SK-N-SH treated with all-trans-retinoic acid at 6 μM for 48 hours (cell line): ENCODE measurements at regions not wholly inside any gene's neighbourhood (a gene's known extent, or its start where the extent isn't known, plus 50 kb on each side); places are given as distances from the start of the nearest gene placed in this dataset.

ENCODE experiments used
- ATAC-seq: fragments of 200-7000 bp; cut with Tn5 transposase; 3 replicates; pipeline ENCODE4 v1.9.1; 2020; ENCODE audit warnings: mild to moderate bottlenecking, moderate library complexity
- ARNTL ChIP-seq: fragments of 450-650 bp; formaldehyde crosslinking; IDR thresholded peaks from 2 replicates; pipeline ENCODE4 v1.5.0; 2020; ENCODE audit warnings: low read depth, mild to moderate bottlenecking, moderate library complexity, borderline replicate concordance
- BACH2 ChIP-seq: fragments of 250-450 bp; sonication (Bioruptor Pico); IDR thresholded peaks from 2 replicates; pipeline ENCODE4 v1.9.0; 2021; ENCODE audit warnings: mild to moderate bottlenecking, borderline replicate concordance
- CSDC2 ChIP-seq: fragments of 250-450 bp; sonication (Bioruptor Pico); IDR thresholded peaks from 2 replicates; pipeline ENCODE4 v1.5.0; 2020; ENCODE audit warnings: mild to moderate bottlenecking, moderate library complexity
- ESRRG ChIP-seq: fragments of 250-450 bp; sonication (Bioruptor Pico); IDR thresholded peaks from 2 replicates; pipeline ENCODE4 v1.6.1; 2021; ENCODE audit warnings: mild to moderate bottlenecking
- GLIS3 ChIP-seq: fragments of 250-450 bp; sonication (Bioruptor Pico); IDR thresholded peaks from 2 replicates; pipeline ENCODE4 v1.5.0; 2020; ENCODE audit warnings: mild to moderate bottlenecking, moderate library complexity
- ISL1 ChIP-seq: fragments of 250-450 bp; sonication (Bioruptor Pico); IDR thresholded peaks from 2 replicates; pipeline ENCODE4 v2.1.2; 2022; ENCODE audit warnings: mild to moderate bottlenecking, moderate library complexity
- OSR1 ChIP-seq: fragments of 250-450 bp; sonication (Bioruptor Pico); IDR thresholded peaks from 2 replicates; pipeline ENCODE4 v1.8.0; 2022; ENCODE audit warnings: moderate library complexity, mild to moderate bottlenecking, inconsistent platforms
- PPARA ChIP-seq: fragments of 250-450 bp; sonication (Bioruptor Pico); IDR thresholded peaks from 2 replicates; pipeline ENCODE4 v1.5.0; 2020; ENCODE audit warnings: mild to moderate bottlenecking, borderline replicate concordance
- RARB ChIP-seq: fragments of 250-450 bp; sonication (Bioruptor Pico); IDR thresholded peaks from 2 replicates; pipeline ENCODE4 v1.8.0; 2021; ENCODE audit warnings: mild to moderate bottlenecking, moderate library complexity
- SNAI2 ChIP-seq: fragments of 250-450 bp; sonication (Bioruptor Pico); IDR thresholded peaks from 2 replicates; pipeline ENCODE4 v1.5.0; 2020; ENCODE audit warnings: mild to moderate bottlenecking, moderate library complexity
- TCF4 ChIP-seq: fragments of 250-450 bp; sonication (Bioruptor Pico); IDR thresholded peaks from 2 replicates; pipeline ENCODE4 v1.8.0; 2021; ENCODE audit warnings: mild to moderate bottlenecking, moderate library complexity, borderline replicate concordance
- TOX ChIP-seq: fragments of 250-450 bp; sonication (Bioruptor Pico); IDR thresholded peaks from 2 replicates; pipeline ENCODE4 v1.8.0; 2021; ENCODE audit warnings: mild to moderate bottlenecking, moderate library complexity, borderline replicate concordance
- ZFP3 ChIP-seq: fragments of 250-450 bp; sonication (Bioruptor Pico); IDR thresholded peaks from 2 replicates; pipeline ENCODE4 v1.5.0; 2020; ENCODE audit warnings: mild to moderate bottlenecking, moderate library complexity
- ZFP30 ChIP-seq: fragments of 450-650 bp; formaldehyde crosslinking; IDR thresholded peaks from 2 replicates; pipeline ENCODE4 v1.5.0; 2022; ENCODE audit warnings: mild to moderate bottlenecking, moderate library complexity
- ZNF565 ChIP-seq: fragments of 450-650 bp; formaldehyde crosslinking; conservative IDR thresholded peaks from 2 replicates; pipeline ENCODE4 v1.5.0; 2020; ENCODE audit warnings: low read depth, mild to moderate bottlenecking, moderate library complexity
- ZNF70 ChIP-seq: fragments of 450-650 bp; formaldehyde crosslinking; IDR thresholded peaks from 2 replicates; pipeline ENCODE4 v1.5.0; 2020; ENCODE audit warnings: mild to moderate bottlenecking, moderate library complexity
- ZNF8 ChIP-seq: fragments of 450-650 bp; formaldehyde crosslinking; IDR thresholded peaks from 2 replicates; pipeline ENCODE4 v1.5.0; 2020; ENCODE audit warnings: mild to moderate bottlenecking, moderate library complexity
- TF ChIP-seq, protein P1 (sequence below): fragments of 250-450 bp; sonication (Bioruptor Pico); IDR thresholded peaks from 2 replicates; pipeline ENCODE4 v1.5.0; 2020; ENCODE audit warnings: mild to moderate bottlenecking, moderate library complexity
- TF ChIP-seq, protein P2 (sequence below): fragments of 250-450 bp; sonication (Bioruptor Pico); IDR thresholded peaks from 2 replicates; pipeline ENCODE4 v1.5.1; 2020; ENCODE audit warnings: low read depth, mild to moderate bottlenecking, moderate library complexity
- TF ChIP-seq, protein P3 (sequence below): fragments of 250-450 bp; sonication (Bioruptor Pico); IDR thresholded peaks from 2 replicates; pipeline ENCODE4 v1.5.1; 2021; ENCODE audit warnings: mild to moderate bottlenecking, moderate library complexity
- TF ChIP-seq, protein P4 (sequence below): fragments of 250-450 bp; sonication (Bioruptor Pico); IDR thresholded peaks from 2 replicates; pipeline ENCODE4 v1.8.0; 2020; ENCODE audit warnings: mild to moderate bottlenecking, moderate library complexity, borderline replicate concordance
- TF ChIP-seq, protein P5 (sequence below): fragments of 250-450 bp; sonication (Bioruptor Pico); IDR thresholded peaks from 2 replicates; pipeline ENCODE4 v1.8.0; 2021; ENCODE audit warnings: low read depth, mild to moderate bottlenecking, moderate library complexity, borderline replicate concordance

DNA sequence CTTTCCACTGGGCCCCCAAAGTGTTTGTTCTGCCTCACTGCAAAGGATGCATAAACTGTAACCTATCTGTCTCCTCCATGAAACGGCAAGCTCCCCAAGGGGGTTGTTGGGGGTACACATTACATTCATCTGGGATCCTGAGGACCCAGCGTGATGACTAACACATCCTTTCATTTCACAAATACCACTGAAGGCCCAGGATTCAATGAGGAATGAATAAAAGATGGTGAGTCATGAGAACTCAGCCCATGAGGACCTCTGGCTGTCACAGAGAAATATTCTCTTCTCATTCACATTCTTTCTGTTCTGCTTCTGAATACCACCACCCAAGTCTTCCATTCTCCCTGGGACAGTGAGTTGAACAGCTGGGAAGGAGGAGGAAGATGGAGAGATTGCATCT lies 149.8 kb downstream of the RBFOX3 start (continued):
- TF ChIP-seq TOX (CRISPR knock-in tag) (no peak), OSR1 (CRISPR knock-in tag) (no peak), ZFP3 (no peak)

DNA sequence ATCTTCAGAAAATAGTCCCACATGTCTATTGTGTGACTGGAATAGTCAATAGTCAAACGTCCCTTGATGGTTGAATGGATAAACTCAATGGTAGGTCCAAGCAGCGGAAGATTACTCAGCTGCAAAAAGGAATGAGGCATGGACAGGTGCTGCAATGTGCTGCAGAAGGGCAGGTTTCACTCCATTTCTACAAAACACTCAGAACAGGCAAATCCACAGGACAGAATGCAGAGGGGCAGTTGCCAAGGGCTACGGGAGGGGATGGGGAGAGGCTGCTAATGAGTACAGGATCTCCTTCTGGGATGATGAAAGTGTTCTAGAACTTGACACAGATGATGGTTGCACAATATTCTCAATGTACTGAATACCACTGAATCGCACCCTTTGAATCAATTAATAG lies 151.0 kb downstream of the RBFOX3 start:
- no peak for TF ChIP-seq BACH2
- no peak for TF ChIP-seq SNAI2 (CRISPR knock-in tag)
- TF ChIP-seq, protein P1, sequence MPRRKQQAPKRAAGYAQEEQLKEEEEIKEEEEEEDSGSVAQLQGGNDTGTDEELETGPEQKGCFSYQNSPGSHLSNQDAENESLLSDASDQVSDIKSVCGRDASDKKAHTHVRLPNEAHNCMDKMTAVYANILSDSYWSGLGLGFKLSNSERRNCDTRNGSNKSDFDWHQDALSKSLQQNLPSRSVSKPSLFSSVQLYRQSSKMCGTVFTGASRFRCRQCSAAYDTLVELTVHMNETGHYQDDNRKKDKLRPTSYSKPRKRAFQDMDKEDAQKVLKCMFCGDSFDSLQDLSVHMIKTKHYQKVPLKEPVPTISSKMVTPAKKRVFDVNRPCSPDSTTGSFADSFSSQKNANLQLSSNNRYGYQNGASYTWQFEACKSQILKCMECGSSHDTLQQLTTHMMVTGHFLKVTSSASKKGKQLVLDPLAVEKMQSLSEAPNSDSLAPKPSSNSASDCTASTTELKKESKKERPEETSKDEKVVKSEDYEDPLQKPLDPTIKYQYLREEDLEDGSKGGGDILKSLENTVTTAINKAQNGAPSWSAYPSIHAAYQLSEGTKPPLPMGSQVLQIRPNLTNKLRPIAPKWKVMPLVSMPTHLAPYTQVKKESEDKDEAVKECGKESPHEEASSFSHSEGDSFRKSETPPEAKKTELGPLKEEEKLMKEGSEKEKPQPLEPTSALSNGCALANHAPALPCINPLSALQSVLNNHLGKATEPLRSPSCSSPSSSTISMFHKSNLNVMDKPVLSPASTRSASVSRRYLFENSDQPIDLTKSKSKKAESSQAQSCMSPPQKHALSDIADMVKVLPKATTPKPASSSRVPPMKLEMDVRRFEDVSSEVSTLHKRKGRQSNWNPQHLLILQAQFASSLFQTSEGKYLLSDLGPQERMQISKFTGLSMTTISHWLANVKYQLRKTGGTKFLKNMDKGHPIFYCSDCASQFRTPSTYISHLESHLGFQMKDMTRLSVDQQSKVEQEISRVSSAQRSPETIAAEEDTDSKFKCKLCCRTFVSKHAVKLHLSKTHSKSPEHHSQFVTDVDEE (CRISPR knock-in tag): no peak
- TF ChIP-seq TCF4 (CRISPR knock-in tag): no peak
- TF ChIP-seq TOX (CRISPR knock-in tag): no peak
- TF ChIP-seq ISL1 (CRISPR knock-in tag): no peak
- TF ChIP-seq RARB (CRISPR knock-in tag): no peak
- TF ChIP-seq, protein P2, sequence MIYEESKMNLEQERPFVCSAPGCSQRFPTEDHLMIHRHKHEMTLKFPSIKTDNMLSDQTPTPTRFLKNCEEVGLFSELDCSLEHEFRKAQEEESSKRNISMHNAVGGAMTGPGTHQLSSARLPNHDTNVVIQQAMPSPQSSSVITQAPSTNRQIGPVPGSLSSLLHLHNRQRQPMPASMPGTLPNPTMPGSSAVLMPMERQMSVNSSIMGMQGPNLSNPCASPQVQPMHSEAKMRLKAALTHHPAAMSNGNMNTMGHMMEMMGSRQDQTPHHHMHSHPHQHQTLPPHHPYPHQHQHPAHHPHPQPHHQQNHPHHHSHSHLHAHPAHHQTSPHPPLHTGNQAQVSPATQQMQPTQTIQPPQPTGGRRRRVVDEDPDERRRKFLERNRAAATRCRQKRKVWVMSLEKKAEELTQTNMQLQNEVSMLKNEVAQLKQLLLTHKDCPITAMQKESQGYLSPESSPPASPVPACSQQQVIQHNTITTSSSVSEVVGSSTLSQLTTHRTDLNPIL (CRISPR knock-in tag): no peak
- no peak for TF ChIP-seq ARNTL (CRISPR knock-in tag)
- TF ChIP-seq GLIS3 (CRISPR knock-in tag): no peak
- no peak for TF ChIP-seq ESRRG
- TF ChIP-seq, protein P3, sequence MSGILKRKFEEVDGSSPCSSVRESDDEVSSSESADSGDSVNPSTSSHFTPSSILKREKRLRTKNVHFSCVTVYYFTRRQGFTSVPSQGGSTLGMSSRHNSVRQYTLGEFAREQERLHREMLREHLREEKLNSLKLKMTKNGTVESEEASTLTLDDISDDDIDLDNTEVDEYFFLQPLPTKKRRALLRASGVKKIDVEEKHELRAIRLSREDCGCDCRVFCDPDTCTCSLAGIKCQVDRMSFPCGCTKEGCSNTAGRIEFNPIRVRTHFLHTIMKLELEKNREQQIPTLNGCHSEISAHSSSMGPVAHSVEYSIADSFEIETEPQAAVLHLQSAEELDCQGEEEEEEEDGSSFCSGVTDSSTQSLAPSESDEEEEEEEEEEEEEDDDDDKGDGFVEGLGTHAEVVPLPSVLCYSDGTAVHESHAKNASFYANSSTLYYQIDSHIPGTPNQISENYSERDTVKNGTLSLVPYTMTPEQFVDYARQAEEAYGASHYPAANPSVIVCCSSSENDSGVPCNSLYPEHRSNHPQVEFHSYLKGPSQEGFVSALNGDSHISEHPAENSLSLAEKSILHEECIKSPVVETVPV (CRISPR knock-in tag): no peak
- no peak for ATAC-seq

DNA sequence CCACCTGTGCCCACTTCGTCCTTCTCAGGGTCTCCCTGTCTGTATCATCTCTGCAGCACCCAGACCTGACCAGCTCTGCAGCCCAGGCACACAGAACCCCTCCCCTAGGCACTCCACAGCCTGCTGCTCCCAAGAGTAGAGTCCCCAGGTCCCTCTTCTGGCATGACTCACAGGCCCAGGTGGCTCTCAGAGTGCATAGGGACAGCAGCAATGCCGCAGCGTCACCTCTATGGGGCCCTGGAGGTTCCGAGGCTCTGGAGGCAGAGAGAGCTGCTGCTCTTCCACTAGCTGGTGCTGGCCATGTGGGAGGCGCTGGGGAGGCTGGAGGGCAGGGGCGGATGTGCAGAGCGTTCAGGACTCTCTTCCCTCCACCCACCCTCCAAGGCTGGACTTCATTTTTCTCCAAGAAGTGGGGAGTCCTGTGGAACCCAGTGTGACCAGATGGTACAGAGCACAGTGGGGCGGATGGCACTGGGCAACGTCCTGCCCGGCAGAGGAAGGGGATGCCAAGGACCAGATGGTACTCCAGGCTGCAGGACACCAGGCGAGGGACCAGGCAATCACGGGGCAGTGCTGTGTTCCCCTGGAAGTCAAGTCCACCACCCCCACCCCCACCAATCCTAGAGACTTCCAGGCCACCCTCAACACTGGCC lies 151.7 kb downstream of the RBFOX3 start:
- no peak for ATAC-seq
- TF ChIP-seq ARNTL (CRISPR knock-in tag): no peak
- TF ChIP-seq, protein P4, sequence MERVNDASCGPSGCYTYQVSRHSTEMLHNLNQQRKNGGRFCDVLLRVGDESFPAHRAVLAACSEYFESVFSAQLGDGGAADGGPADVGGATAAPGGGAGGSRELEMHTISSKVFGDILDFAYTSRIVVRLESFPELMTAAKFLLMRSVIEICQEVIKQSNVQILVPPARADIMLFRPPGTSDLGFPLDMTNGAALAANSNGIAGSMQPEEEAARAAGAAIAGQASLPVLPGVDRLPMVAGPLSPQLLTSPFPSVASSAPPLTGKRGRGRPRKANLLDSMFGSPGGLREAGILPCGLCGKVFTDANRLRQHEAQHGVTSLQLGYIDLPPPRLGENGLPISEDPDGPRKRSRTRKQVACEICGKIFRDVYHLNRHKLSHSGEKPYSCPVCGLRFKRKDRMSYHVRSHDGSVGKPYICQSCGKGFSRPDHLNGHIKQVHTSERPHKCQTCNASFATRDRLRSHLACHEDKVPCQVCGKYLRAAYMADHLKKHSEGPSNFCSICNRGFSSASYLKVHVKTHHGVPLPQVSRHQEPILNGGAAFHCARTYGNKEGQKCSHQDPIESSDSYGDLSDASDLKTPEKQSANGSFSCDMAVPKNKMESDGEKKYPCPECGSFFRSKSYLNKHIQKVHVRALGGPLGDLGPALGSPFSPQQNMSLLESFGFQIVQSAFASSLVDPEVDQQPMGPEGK (CRISPR knock-in tag): no peak
- TF ChIP-seq, protein P2 (CRISPR knock-in tag): no peak
- no peak for TF ChIP-seq SNAI2 (CRISPR knock-in tag)
- no peak for TF ChIP-seq ZNF70 (CRISPR knock-in tag)
- TF ChIP-seq, protein P5, sequence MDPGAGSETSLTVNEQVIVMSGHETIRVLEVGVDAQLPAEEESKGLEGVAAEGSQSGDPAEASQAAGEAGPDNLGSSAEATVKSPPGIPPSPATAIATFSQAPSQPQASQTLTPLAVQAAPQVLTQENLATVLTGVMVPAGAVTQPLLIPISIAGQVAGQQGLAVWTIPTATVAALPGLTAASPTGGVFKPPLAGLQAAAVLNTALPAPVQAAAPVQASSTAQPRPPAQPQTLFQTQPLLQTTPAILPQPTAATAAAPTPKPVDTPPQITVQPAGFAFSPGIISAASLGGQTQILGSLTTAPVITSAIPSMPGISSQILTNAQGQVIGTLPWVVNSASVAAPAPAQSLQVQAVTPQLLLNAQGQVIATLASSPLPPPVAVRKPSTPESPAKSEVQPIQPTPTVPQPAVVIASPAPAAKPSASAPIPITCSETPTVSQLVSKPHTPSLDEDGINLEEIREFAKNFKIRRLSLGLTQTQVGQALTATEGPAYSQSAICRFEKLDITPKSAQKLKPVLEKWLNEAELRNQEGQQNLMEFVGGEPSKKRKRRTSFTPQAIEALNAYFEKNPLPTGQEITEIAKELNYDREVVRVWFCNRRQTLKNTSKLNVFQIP: no peak
- TF ChIP-seq TOX (CRISPR knock-in tag): no peak
- TF ChIP-seq CSDC2 (CRISPR knock-in tag): no peak
- no peak for TF ChIP-seq GLIS3 (CRISPR knock-in tag)
- no peak for TF ChIP-seq ZNF8
- TF ChIP-seq BACH2: no peak
- TF ChIP-seq ZNF565 (CRISPR knock-in tag): no peak
- TF ChIP-seq ZFP3: no peak
- TF ChIP-seq PPARA (CRISPR knock-in tag): no peak
- TF ChIP-seq OSR1 (CRISPR knock-in tag): no peak
- no peak for TF ChIP-seq ZFP30 (CRISPR knock-in tag)
- no peak for TF ChIP-seq RARB (CRISPR knock-in tag)
- TF ChIP-seq, protein P3 (CRISPR knock-in tag): no peak
- TF ChIP-seq, protein P1 (CRISPR knock-in tag): no peak
